ENCODE measurements at regions not wholly inside any gene's neighbourhood (a gene's known extent, or its start where the extent isn't known, plus 50 kb on each side); places are given as distances from the start of the nearest gene placed in this dataset.

GRCh38 chr2:65706411-65706810 lies 274.0 kb upstream of the SPRED2 start:
- intact Hi-C loops (cut with DNase I), result no loop called here
- no peak for DNase-seq (ENCODE audit: low spot score)

DNA sequence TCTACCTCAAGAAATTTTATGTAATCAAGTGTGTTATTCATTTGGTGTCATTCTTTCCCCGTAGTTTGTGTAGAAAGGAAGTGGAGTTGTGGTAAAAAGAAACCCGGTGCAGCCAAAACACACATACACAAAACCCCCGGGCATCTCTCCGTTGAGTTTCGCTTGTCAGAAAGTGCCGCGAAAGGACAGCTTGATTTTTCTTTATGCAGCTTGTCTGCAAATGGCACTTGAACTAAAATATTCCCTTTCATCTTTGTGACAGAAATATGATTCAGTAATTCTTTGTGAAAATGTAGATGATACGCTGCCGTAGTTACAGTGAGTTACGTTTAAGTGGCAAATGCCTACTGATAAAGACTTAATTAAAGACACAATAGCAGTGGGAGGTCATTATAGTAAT lies 268.8 kb upstream of the SPRED2 start:
- DNase-seq (ENCODE audit: low spot score), result no peak
- intact Hi-C loops (cut with DNase I), result no loop called here

- DNase-seq (ENCODE audit: low spot score), result no peak
- intact Hi-C loops (cut with DNase I), result no loop called here
These were observed 268.3 kb upstream of the SPRED2 start for GRCh38 chr2:65700720-65701119.

- no peak for DNase-seq (ENCODE audit: low spot score)
- intact Hi-C loops (cut with DNase I), result no loop called here
These were observed 267.7 kb upstream of the SPRED2 start for GRCh38 chr2:65700004-65700651.

DNA sequence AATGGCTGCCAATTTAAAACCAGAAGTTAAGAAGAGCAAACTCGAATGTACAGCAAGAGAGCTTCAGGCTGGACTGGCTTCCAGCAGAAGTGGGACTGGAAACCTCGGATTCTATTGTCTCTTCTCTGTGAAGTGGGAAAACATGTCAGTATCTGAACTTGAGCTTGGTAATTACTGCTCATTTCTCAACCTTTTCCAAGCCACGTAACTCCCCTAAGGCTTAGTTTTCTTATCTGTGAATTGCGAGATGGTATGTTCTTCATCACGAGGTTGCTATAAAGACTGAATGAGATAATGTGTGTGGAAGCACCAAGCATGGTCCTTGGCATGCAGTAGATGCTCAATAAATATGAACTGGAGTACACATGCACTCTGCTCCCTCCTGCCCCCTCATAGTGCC lies 259.4 kb upstream of the SPRED2 start:
- no peak for DNase-seq (ENCODE audit: low spot score)
- intact Hi-C loops (cut with DNase I), result no loop called here

- no peak for DNase-seq (ENCODE audit: low spot score)
- intact Hi-C loops (cut with DNase I), result no loop called here
These were observed 255.9 kb upstream of the SPRED2 start for GRCh38 chr2:65688141-65688886.

GRCh38 chr2:65687614-65688013 lies 255.2 kb upstream of the SPRED2 start:
- intact Hi-C loops (cut with DNase I), result no loop called here
- no peak for DNase-seq (ENCODE audit: low spot score)

GRCh38 chr2:65686928-65687521 lies 254.6 kb upstream of the SPRED2 start:
- intact Hi-C loops (cut with DNase I), result no loop called here
- DNase-seq (ENCODE audit: low spot score), result no peak

GRCh38 chr2:65681503-65681902 lies 249.1 kb upstream of the SPRED2 start:
- intact Hi-C loops (cut with DNase I), result no loop called here
- DNase-seq (ENCODE audit: low spot score), result no peak

- intact Hi-C loops (cut with DNase I), result no loop called here
- DNase-seq (ENCODE audit: low spot score), result no peak
These were observed 246.5 kb upstream of the SPRED2 start for GRCh38 chr2:65678779-65679391.

- no peak for DNase-seq (ENCODE audit: low spot score)
- intact Hi-C loops (cut with DNase I), result no loop called here
These were observed 243.0 kb upstream of the SPRED2 start for GRCh38 chr2:65675350-65675749.

- DNase-seq (ENCODE audit: low spot score), result no peak
- intact Hi-C loops (cut with DNase I), result no loop called here
These were observed 239.4 kb upstream of the SPRED2 start for GRCh38 chr2:65671670-65672242.

DNA sequence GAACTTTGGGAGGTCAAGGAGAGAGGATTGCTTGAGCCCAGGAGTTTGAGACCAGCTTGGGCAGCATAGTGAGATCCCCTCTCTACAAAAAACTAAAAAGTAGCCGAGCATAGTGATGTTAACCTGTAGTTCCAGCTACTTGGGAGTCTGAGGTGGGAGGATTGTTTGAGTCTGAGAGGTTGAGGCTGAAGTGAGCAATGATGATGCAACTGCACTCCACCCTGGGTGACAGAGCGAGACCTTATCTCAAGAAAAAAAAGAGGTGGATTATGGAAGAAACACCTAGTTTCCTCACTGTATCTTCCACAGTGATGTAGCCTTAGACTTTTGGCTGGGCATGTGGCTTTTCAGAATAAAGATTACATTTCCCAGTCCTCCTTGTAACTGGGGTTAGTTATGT lies 237.2 kb upstream of the SPRED2 start:
- no peak for DNase-seq (ENCODE audit: low spot score)
- intact Hi-C loops (cut with DNase I), result no loop called here

DNA sequence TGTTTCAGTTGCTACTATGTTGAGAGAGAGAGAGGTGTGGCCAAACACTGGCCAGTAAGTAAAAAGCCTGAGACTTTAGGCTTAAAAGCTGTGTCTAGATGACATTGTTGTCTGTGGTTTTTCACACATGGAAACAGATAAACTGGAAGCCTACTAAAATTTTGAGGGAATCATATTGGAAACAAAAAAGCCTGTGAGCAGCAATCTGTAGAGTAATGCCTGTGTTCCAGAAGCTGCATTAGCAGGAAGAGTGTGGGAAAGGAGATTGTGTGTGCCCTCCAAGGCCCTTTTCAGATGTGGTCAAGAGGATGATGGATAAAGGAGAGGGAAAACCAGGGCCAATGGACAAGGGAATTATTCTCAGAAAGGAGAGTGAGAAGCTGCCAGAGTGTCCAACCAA lies 236.3 kb upstream of the SPRED2 start:
- no peak for DNase-seq (ENCODE audit: low spot score)
- intact Hi-C loops (cut with DNase I), result no loop called here

DNA sequence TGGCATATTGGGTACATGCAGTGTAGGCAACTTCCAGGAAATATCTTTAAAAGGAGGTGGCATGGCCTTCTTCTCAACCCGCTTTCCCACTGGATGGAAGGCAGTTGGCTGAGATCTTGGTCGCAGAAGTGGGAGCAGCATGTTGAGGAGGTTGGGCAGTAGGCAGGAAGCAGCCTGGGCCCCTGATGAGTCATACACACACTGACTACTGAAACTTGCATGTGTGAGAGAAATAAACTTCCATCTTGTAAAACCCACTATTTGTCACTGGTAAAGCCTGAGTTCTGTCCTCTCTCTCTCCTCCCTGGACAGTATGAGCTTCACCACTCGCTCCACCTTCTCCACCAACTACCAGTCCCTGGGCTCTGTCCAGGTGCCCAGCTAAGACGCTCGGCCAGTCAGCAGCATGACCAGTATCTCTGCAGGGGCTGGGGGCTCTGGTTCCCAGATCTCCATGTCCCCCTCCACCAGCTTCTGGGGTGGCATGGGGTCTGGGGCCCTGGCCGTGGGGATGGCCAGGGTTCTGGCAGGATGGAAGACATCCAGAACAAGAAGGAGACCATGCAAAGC lies 233.8 kb upstream of the SPRED2 start:
- intact Hi-C loops (cut with DNase I), result no loop called here
- no peak for DNase-seq (ENCODE audit: low spot score)

- intact Hi-C loops (cut with DNase I), result no loop called here
- no peak for DNase-seq (ENCODE audit: low spot score)
These were observed 232.5 kb upstream of the SPRED2 start for GRCh38 chr2:65664931-65665330.

DNA sequence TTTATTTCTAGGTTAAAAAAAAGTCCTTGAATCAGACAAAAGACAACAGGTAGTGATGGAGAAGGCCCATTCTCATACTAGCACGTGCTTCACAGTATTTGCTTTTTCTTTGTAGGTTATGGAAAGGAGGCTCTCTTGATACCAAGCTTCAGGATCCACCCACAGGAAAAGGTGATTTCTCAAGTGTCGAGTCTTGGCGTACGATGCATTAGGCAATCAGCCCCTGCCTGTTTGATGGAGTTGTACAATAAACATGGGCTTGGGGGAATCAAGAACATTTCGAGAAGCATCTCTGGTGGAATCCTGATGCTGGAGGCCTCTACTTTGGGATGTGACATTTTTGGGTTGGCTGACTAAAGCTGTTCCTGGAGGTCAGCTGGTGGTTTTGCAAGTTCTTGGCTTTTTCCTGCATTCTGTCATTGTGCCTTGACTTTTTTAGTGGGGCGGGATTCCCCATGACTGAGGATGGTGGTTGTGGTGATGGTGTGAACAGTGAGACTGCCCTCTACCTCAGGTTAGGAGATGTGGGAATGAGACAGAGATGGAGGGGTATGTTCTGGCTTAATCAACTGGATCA lies 231.5 kb upstream of the SPRED2 start:
- DNase-seq (ENCODE audit: low spot score), result no peak
- intact Hi-C loops (cut with DNase I), result no loop called here

DNA sequence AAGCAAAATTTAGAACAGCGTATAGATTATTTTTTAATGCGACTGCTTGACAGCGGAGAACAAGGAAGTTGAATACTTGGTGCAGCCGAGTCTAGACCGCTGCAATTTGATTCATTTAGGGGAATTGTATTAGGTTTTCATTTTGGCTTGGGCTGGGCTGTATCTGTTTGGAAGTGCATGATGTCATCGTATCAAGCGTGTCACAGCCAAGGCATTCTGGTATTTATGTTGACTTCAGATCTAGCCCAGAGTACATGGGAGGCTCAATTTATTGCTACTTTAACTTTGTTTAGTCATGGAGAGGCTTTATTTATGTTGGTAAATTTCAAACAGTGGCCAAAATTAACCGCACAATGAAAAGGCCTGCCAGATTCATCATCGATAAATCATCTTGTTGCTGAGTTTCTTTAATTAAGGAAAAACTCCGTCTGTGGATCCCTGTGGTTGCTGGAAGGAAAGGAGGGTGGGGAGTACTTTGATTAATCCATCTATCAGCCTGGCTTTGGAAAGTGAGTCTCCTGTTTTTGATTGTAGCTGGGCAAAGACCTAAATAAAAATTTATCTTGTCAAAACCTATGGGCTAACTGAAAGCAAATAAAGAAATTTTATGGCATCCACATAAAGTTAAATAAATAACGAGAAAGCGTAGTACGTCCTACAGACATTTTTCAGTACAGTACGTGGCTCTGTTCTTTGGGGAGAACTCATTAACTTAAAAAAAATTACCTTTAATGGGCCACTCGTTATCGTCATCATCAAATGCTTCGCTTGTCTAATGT lies 230.4 kb upstream of the SPRED2 start:
- intact Hi-C loops (cut with DNase I), result no loop called here
- no peak for DNase-seq (ENCODE audit: low spot score)
